IMR-90 (cell line): ENCODE measurements at regions not wholly inside any gene's neighbourhood (a gene's known extent, or its start where the extent isn't known, plus 50 kb on each side); places are given as distances from the start of the nearest gene placed in this dataset.

ENCODE experiments used
- ATAC-seq: fragments of 200-7000 bp; cut with Tn5 transposase; 2 replicates; pipeline ENCODE4 v1.9.1; 2020; ENCODE audit warnings: low read depth, mild to moderate bottlenecking, moderate library complexity
- BruUV-seq: library from RNA; stranded (reverse); fragments of 400-500 nt; replicated peaks from 2 replicates; lab custom pipeline; 2021; lab: Mats Ljungman, UMichigan
- CTCF ChIA-PET: fragments of 300-600 bp; formaldehyde crosslinking; extraction: SDS; loops from one replicate; lab custom pipeline; 2021; ENCODE audit warnings: antibody characterized with exemption; lab: Yijun Ruan, JAX
- POLR2A ChIA-PET: fragments of 300-600 bp; sonication (Branson Sonifier 250); formaldehyde crosslinking; loops from one replicate; lab custom pipeline; 2022; ENCODE audit warnings: antibody characterized with exemption; ENCODE audit not compliant: unreplicated experiment; lab: Charles Lee
- DNase-seq: peaks from one replicate; pipeline ENCODE4 v3.0.0; 2013
- H2AFZ ChIP-seq: replicated peaks from 2 replicates; pipeline ENCODE3; 2013; ENCODE audit warnings: low read length, mild to moderate bottlenecking; ENCODE audit not compliant: poor library complexity
- H2AK5ac ChIP-seq: 2 replicates; pipeline ENCODE4 v1.6.1; 2013; ENCODE audit warnings: low read depth, low read length, inconsistent platforms
- H2AK9ac ChIP-seq: replicated peaks from 2 replicates; pipeline ENCODE3; 2013; ENCODE audit warnings: mild to moderate bottlenecking, low read depth, low read length, moderate library complexity; ENCODE audit not compliant: poor library complexity
- H2BK120ac ChIP-seq: 2 replicates; pipeline ENCODE4 v1.6.1; 2013; ENCODE audit warnings: low read depth, low read length, inconsistent platforms
- H2BK15ac ChIP-seq: 3 replicates; pipeline ENCODE4 v1.6.1; 2013; ENCODE audit warnings: low read depth, low read length, inconsistent platforms
- H2BK20ac ChIP-seq: 2 replicates; pipeline ENCODE4 v1.6.1; 2013; ENCODE audit warnings: low read depth, mild to moderate bottlenecking, inconsistent platforms, low read length, moderate library complexity
- H2BK5ac ChIP-seq: 2 replicates; pipeline ENCODE4 v1.6.1; 2013; ENCODE audit warnings: mild to moderate bottlenecking, low read depth, low read length, inconsistent platforms; ENCODE audit not compliant: poor library complexity, severe bottlenecking
- H3K14ac ChIP-seq: replicated peaks from 2 replicates; pipeline ENCODE4 v1.6.1; 2013; ENCODE audit warnings: low read depth, low read length, inconsistent platforms
- H3K18ac ChIP-seq: 2 replicates; pipeline ENCODE4 v1.6.1; 2013; ENCODE audit warnings: low read depth, low read length, control low read depth
- H3K23ac ChIP-seq: 2 replicates; pipeline ENCODE4 v1.6.1; 2013; ENCODE audit warnings: low read depth, low read length, inconsistent platforms
- H3K27ac ChIP-seq: 2 replicates; pipeline ENCODE4 v1.5.1; 2013; ENCODE audit warnings: mild to moderate bottlenecking, control low read depth, low read length; ENCODE audit not compliant: insufficient read depth
- H3K27me3 ChIP-seq: 2 replicates; pipeline ENCODE4 v1.6.1; 2013; ENCODE audit warnings: low read length; ENCODE audit not compliant: control insufficient read depth, insufficient read depth
- H3K36me3 ChIP-seq: 2 replicates; pipeline ENCODE4 v1.6.1; 2013; ENCODE audit warnings: low read length, mixed read lengths; ENCODE audit not compliant: control insufficient read depth, insufficient read depth
- H3K4ac ChIP-seq: 2 replicates; pipeline ENCODE4 v1.6.1; 2013; ENCODE audit warnings: low read depth, low read length, inconsistent platforms
- H3K4me1 ChIP-seq: 2 replicates; pipeline ENCODE4 v1.6.1; 2013; ENCODE audit warnings: low read length, mixed read lengths; ENCODE audit not compliant: control insufficient read depth, insufficient read depth
- H3K4me2 ChIP-seq: 2 replicates; pipeline ENCODE4 v1.6.1; 2013; ENCODE audit warnings: low read depth, mild to moderate bottlenecking, control low read depth, low read length, moderate library complexity
- H3K4me3 ChIP-seq: 2 replicates; pipeline ENCODE4 v1.5.1; 2013; ENCODE audit warnings: low read depth, mild to moderate bottlenecking, control low read depth, low read length, moderate library complexity; ENCODE audit not compliant: insufficient read depth
- H3K56ac ChIP-seq: 2 replicates; pipeline ENCODE4 v1.6.1; 2013; ENCODE audit warnings: low read length, inconsistent platforms; ENCODE audit not compliant: insufficient read depth; ENCODE audit errors: extremely low read depth
- H3K79me1 ChIP-seq, 2 experiments: 2 replicates each; pipeline ENCODE4 v1.6.1; 2013; ENCODE audit warnings: low read length in 2 of 2, inconsistent platforms in 1 of 2, low read depth in 1 of 2
- H3K9ac ChIP-seq: 2 replicates; pipeline ENCODE4 v1.6.1; 2013; ENCODE audit warnings: low read depth, low read length, control low read depth
- H3K9me1 ChIP-seq: 2 replicates; pipeline ENCODE4 v1.6.1; 2013; ENCODE audit warnings: low read length, inconsistent platforms; ENCODE audit not compliant: insufficient read depth
- H3K9me3 ChIP-seq: 2 replicates; pipeline ENCODE4 v1.6.1; 2013; ENCODE audit warnings: low read length; ENCODE audit not compliant: control insufficient read depth, insufficient read depth
- H4K20me1 ChIP-seq: 2 replicates; pipeline ENCODE4 v1.6.1; 2013; ENCODE audit warnings: low read length, inconsistent platforms; ENCODE audit not compliant: insufficient read depth
- H4K5ac ChIP-seq: 2 replicates; pipeline ENCODE4 v1.6.1; 2013; ENCODE audit warnings: mild to moderate bottlenecking, low read depth, low read length, control low read depth
- H4K8ac ChIP-seq, 2 experiments: 2 replicates each; pipeline ENCODE4 v1.6.1; 2013; ENCODE audit warnings: low read depth in 2 of 2, low read length in 2 of 2, control low read depth in 1 of 2, inconsistent platforms in 1 of 2
- H4K91ac ChIP-seq: 2 replicates; pipeline ENCODE4 v1.6.1; 2013; ENCODE audit warnings: low read depth, low read length, inconsistent platforms; ENCODE audit not compliant: insufficient read depth
- CEBPB ChIP-seq: IDR thresholded peaks from 2 replicates; pipeline ENCODE4 v1.6.1; 2012; ENCODE audit warnings: low read depth, low read length, improper control_type of control experiment
- CHD1 ChIP-seq: IDR thresholded peaks from 2 replicates; pipeline ENCODE4 v1.6.1; 2012; ENCODE audit warnings: low read depth, low read length, improper control_type of control experiment
- ELK1 ChIP-seq: fragments of 150-350 bp; IDR thresholded peaks from 2 replicates; pipeline ENCODE4 v1.6.1; 2016; ENCODE audit warnings: low read depth, mild to moderate bottlenecking, low read length, moderate library complexity, borderline replicate concordance
- MXI1 ChIP-seq: IDR thresholded peaks from 2 replicates; pipeline ENCODE4 v1.6.1; 2012; ENCODE audit warnings: low read depth, mild to moderate bottlenecking, low read length, moderate library complexity, borderline replicate concordance
- NFE2L2 ChIP-seq: fragments of 150-350 bp; IDR thresholded peaks from 2 replicates; pipeline ENCODE4 v1.6.1; 2016; ENCODE audit warnings: low read depth, mild to moderate bottlenecking, low read length
- POLR2A ChIP-seq: IDR thresholded peaks from 2 replicates; pipeline ENCODE4 v1.6.1; 2012; ENCODE audit warnings: mild to moderate bottlenecking, low read depth, low read length
- RFX5 ChIP-seq: IDR thresholded peaks from 2 replicates; pipeline ENCODE4 v1.8.0; 2012; ENCODE audit warnings: low read depth, mild to moderate bottlenecking, low read length, moderate library complexity
- SMC3 ChIP-seq: fragments of 150-350 bp; IDR thresholded peaks from 2 replicates; pipeline ENCODE4 v1.6.1; 2016; ENCODE audit warnings: low read depth, mild to moderate bottlenecking, antibody characterized with exemption, low read length, moderate library complexity
- dilution Hi-C: fragments of 300-500 bp; cut with HindIII; formaldehyde crosslinking; loops from one replicate; pipeline ENCODE4 v1.14.3; 2018; ENCODE audit warnings: low sequenced_read_pairs; ENCODE audit not compliant: unreplicated experiment
- in situ Hi-C: fragments of 300-500 bp; cut with MboI; formaldehyde crosslinking; loops from 3 replicates; pipeline ENCODE4 v1.14.3; 2019; ENCODE audit warnings: low sequenced_read_pairs, inconsistent platforms, mixed read lengths
- intact Hi-C: fragments of 100-400 bp; cut with micrococcal nuclease; formaldehyde crosslinking; loops from 2 replicates; pipeline ENCODE4 v1.10.0; 2022

GRCh38 chr4:29718136-29718535 lies 1002.0 kb upstream of the PCDH7 start:
- in situ Hi-C loops: no loop called here

More at GRCh38 chr4:29718136-29718535, 1002.0 kb upstream of the PCDH7 start:
- Histone ChIP-seq H3K56ac (no peak overlapping the region), H3K27me3 (no peaks in the 10 kb centered on the region), H4K20me1 (no peaks in the 10 kb centered on the region), H3K23ac (no peak overlapping the region), H4K5ac (no peak overlapping the region), H2BK15ac (no peak overlapping the region), H2BK120ac (no peak overlapping the region), H3K4me1 (no peaks in the 10 kb centered on the region), H2AFZ (no peak overlapping the region), H3K18ac (peak overlapping the region; percentile 11; the same call in 1 of the 2 replicates), H3K14ac (no peak overlapping the region), H3K4me2 (no peak overlapping the region), H2BK20ac (no peak overlapping the region), H4K8ac (no peak overlapping the region), H3K27ac (no peak overlapping the region), H2AK5ac (no peak overlapping the region), H3K9ac (no peak overlapping the region), H3K36me3 (no peaks in the 10 kb centered on the region), H2BK5ac (no peak overlapping the region), H3K79me1 (no peaks in the 10 kb centered on the region), H2AK9ac (no peak overlapping the region), H3K4me3 (no peak overlapping the region), H3K9me3 (no peaks in the 10 kb centered on the region), H3K9me1 (no peaks in the 10 kb centered on the region), H3K4ac (no peak overlapping the region), H4K91ac (no peak overlapping the region)
- intact Hi-C loops (no loop called here), dilution Hi-C loops (no loop called here)
- POLR2A ChIA-PET: no interaction called here
- BruUV-seq: no TSS peak
- no peak for TF ChIP-seq CHD1
- no peak for TF ChIP-seq MXI1
- no peak for TF ChIP-seq SMC3
- no peak for TF ChIP-seq ELK1
- no peak for TF ChIP-seq CEBPB
- TF ChIP-seq POLR2A: no peak
- no peak for TF ChIP-seq RFX5
- TF ChIP-seq NFE2L2: no peak
- CTCF ChIA-PET: no interaction called here
- ATAC-seq (no peak), DNase-seq (no peak)
